DOHH2 (cell line): ENCODE measurements at regions not wholly inside any gene's neighbourhood (a gene's known extent, or its start where the extent isn't known, plus 50 kb on each side); places are given as distances from the start of the nearest gene placed in this dataset.

ENCODE experiments used
- CTCF ChIP-seq: fragments of 200-600 bp; sonication (generic); IDR thresholded peaks from one replicate; pipeline ENCODE4 v1.5.1; 2014; ENCODE audit warnings: antibody characterized with exemption, mild to moderate bottlenecking, low read depth, low read length; ENCODE audit not compliant: poor library complexity, severe bottlenecking
- EZH2phosphoT487 ChIP-seq: fragments of 200-600 bp; sonication (generic); IDR thresholded peaks from 2 replicates; pipeline ENCODE4 v1.6.1; 2017; ENCODE audit warnings: borderline replicate concordance, mild to moderate bottlenecking, antibody characterized with exemption, low read length, moderate library complexity, mixed read lengths

GRCh38 chr5:166058660-166059059 is 2232.8 kb upstream of the WWC1 start:
- TF ChIP-seq CTCF (no peak), EZH2phosphoT487 (no peak)
